ENCODE measurements at regions not wholly inside any gene's neighbourhood (a gene's known extent, or its start where the extent isn't known, plus 50 kb on each side); places are given as distances from the start of the nearest gene placed in this dataset.
"Not testable (repeated sequence)": the region's sequence is repeated elsewhere in the genome, so short reads cannot be mapped to it uniquely, and the experiment has no call there.

- no peak for DNase-seq
Measured at GRCh38 chr6:93183531-93183972, 235.8 kb downstream of the EPHA7 start.

GRCh38 chr6:93182938-93183479 lies 236.3 kb downstream of the EPHA7 start:
- DNase-seq, result no peak

- DNase-seq, result no peak
Measured at GRCh38 chr6:93177918-93178317, 241.4 kb downstream of the EPHA7 start.

- DNase-seq, result no peak
Measured at GRCh38 chr6:93177438-93177837, 241.9 kb downstream of the EPHA7 start.

GRCh38 chr6:93176070-93176469 lies 243.3 kb downstream of the EPHA7 start:
- DNase-seq, result no peak

- DNase-seq, result not testable (repeated sequence)
Measured at GRCh38 chr6:93173573-93173972, 245.8 kb downstream of the EPHA7 start.

- no peak for DNase-seq
Measured at GRCh38 chr6:93165850-93166430, 253.4 kb downstream of the EPHA7 start.

GRCh38 chr6:93164781-93165180 lies 254.6 kb downstream of the EPHA7 start:
- no peak for DNase-seq

GRCh38 chr6:93163146-93163545 lies 256.2 kb downstream of the EPHA7 start:
- no peak for DNase-seq

GRCh38 chr6:93139408-93140081 lies 279.8 kb downstream of the EPHA7 start:
- no peak for DNase-seq

- DNase-seq, result no peak
Measured at GRCh38 chr6:93136111-93136510, 283.2 kb downstream of the EPHA7 start.

- DNase-seq, result no peak
Measured at GRCh38 chr6:93124006-93124632, 295.2 kb downstream of the EPHA7 start.

- DNase-seq, result no peak
Measured at GRCh38 chr6:93123585-93123984, 295.8 kb downstream of the EPHA7 start.

- no peak for DNase-seq
Measured at GRCh38 chr6:93120154-93120742, 299.1 kb downstream of the EPHA7 start.

- DNase-seq, result no peak
Measured at GRCh38 chr6:93105907-93106306, 313.5 kb downstream of the EPHA7 start.

GRCh38 chr6:93105017-93105416 lies 314.3 kb downstream of the EPHA7 start:
- DNase-seq, result no peak

- no peak for DNase-seq
Measured at GRCh38 chr6:93104195-93104817, 315.1 kb downstream of the EPHA7 start.

- DNase-seq, result peak; percentile 22
Measured at GRCh38 chr6:93088621-93089501, 330.5 kb downstream of the EPHA7 start.

GRCh38 chr6:93087606-93088005 lies 331.8 kb downstream of the EPHA7 start:
- no peak for DNase-seq

GRCh38 chr6:93086351-93086750 lies 333.0 kb downstream of the EPHA7 start:
- no peak for DNase-seq

GRCh38 chr6:93083337-93084230 lies 335.8 kb downstream of the EPHA7 start:
- no peak for DNase-seq
